ENCODE measurements at regions not wholly inside any gene's neighbourhood (a gene's known extent, or its start where the extent isn't known, plus 50 kb on each side); places are given as distances from the start of the nearest gene placed in this dataset.

GRCh38 chr3:33947272-33948195 lies 149.1 kb downstream of the PDCD6IP start:
- Histone ChIP-seq H3K9me3 (no peaks in the 10 kb centered on the region), H3K36me3 (no peaks in the 10 kb centered on the region), H3K27me3 (peaks cover 0 to 6% (median 0%) of the 10 kb centered on the region in 9 donors), H3K27ac (no peak overlapping the region), H3K4me1 (peaks cover 0 to 4% (median 0%) of the 10 kb centered on the region in 12 donors), H3K4me3 (no peak overlapping the region)
- WGBS, 4 donors, result 70 to 85% (median 75%) methylated on average over 4 of the region's 4 CpGs
- no peak for ATAC-seq
- intact Hi-C loops (cut with DNase I), result no loop called here
- no peak for DNase-seq
- no peak for TF ChIP-seq CTCF (IDR thresholded peaks at IDR 0.05)
- TF ChIP-seq POLR2A (IDR thresholded peaks at IDR 0.05), result no peak

- intact Hi-C loops (cut with DNase I), result no loop called here
- H3K36me3 ChIP-seq, result no peaks in the 10 kb centered on the region
- DNase-seq (no peak), ATAC-seq (no peak)
- H3K9me3 ChIP-seq, result no peaks in the 10 kb centered on the region
- no peak overlapping the region for H3K27ac ChIP-seq
- H3K4me3 ChIP-seq, result no peak overlapping the region
- no peaks in the 10 kb centered on the region for H3K4me1 ChIP-seq
- peaks cover 0 to 6% (median 0%) of the 10 kb centered on the region in 9 donors for H3K27me3 ChIP-seq
- TF ChIP-seq POLR2A (IDR thresholded peaks at IDR 0.05) (no peak), CTCF (IDR thresholded peaks at IDR 0.05) (no peak)
- 53 to 69% (median 61%) methylated on average over 1 of the region's 1 CpG for WGBS, 4 donors
Observed at GRCh38 chr3:33949074-33949473, 150.6 kb downstream of the PDCD6IP start.

- ATAC-seq, result no peak
- intact Hi-C loops (cut with DNase I), result no loop called here
- H3K27ac ChIP-seq, result no peak overlapping the region
- no peaks in the 10 kb centered on the region for H3K36me3 ChIP-seq
- H3K4me3 ChIP-seq, result no peak overlapping the region
- peaks cover 0 to 2% (median 0%) of the 10 kb centered on the region in 9 donors for H3K27me3 ChIP-seq
- TF ChIP-seq POLR2A (IDR thresholded peaks at IDR 0.05) (no peak), CTCF (IDR thresholded peaks at IDR 0.05) (peak in 1 of 12 donors; percentile 10)
- H3K4me1 ChIP-seq, result no peaks in the 10 kb centered on the region
- no peak for DNase-seq
- WGBS, 4 donors, result 71 to 83% (median 71%) methylated on average over 3 of the region's 3 CpGs
- H3K9me3 ChIP-seq, result no peaks in the 10 kb centered on the region
Observed at GRCh38 chr3:33954956-33955355, 156.5 kb downstream of the PDCD6IP start.

GRCh38 chr3:33956206-33956605 lies 157.8 kb downstream of the PDCD6IP start:
- Histone ChIP-seq H3K4me3 (no peak overlapping the region), H3K27me3 (peaks cover 0 to 5% (median 0%) of the 10 kb centered on the region in 9 donors), H3K36me3 (no peaks in the 10 kb centered on the region), H3K9me3 (no peaks in the 10 kb centered on the region), H3K4me1 (no peaks in the 10 kb centered on the region), H3K27ac (no peak overlapping the region)
- 76 to 83% (median 79%) methylated on average over 2 of the region's 2 CpGs for WGBS, 4 donors
- intact Hi-C loops (cut with DNase I), result no loop called here
- ATAC-seq, result no peak
- DNase-seq, result no peak
- TF ChIP-seq POLR2A (IDR thresholded peaks at IDR 0.05) (no peak), CTCF (IDR thresholded peaks at IDR 0.05) (no peak)
